Chondrocyte (in vitro differentiated cells): ENCODE measurements at regions not wholly inside any gene's neighbourhood (a gene's known extent, or its start where the extent isn't known, plus 50 kb on each side); places are given as distances from the start of the nearest gene placed in this dataset.

Source experiments
- DNase-seq: peaks from one replicate; pipeline ENCODE4 v3.0.0; 2021; ENCODE audit warnings: mixed read lengths, low spot score
- H3K27ac Mint-ChIP-seq: one replicate; pipeline ENCODE4 v1.8.0; 2021; ENCODE audit warnings: mild to moderate bottlenecking, moderate library complexity, mixed read lengths; ENCODE audit not compliant: unreplicated experiment
- H3K27me3 Mint-ChIP-seq: 2 replicates; pipeline ENCODE4 v1.8.0; 2021; ENCODE audit warnings: low read depth, mixed read lengths
- H3K36me3 Mint-ChIP-seq: 2 replicates; pipeline ENCODE4 v1.8.0; 2021; ENCODE audit warnings: low read depth, mixed read lengths
- H3K4me1 Mint-ChIP-seq: 2 replicates; pipeline ENCODE4 v1.8.0; 2021; ENCODE audit warnings: low read depth, mild to moderate bottlenecking, mixed read lengths
- H3K4me3 Mint-ChIP-seq: one replicate; pipeline ENCODE4 v1.8.0; 2021; ENCODE audit warnings: mild to moderate bottlenecking, moderate library complexity, mixed read lengths; ENCODE audit not compliant: unreplicated experiment
- H3K9me3 Mint-ChIP-seq: 2 replicates; pipeline ENCODE4 v1.8.0; 2021; ENCODE audit warnings: low read depth, mixed read lengths
- CTCF ChIP-seq: fragments of 200-600 bp; sonication (generic); IDR thresholded peaks from 2 replicates; pipeline ENCODE4 v1.5.0; 2021; ENCODE audit warnings: antibody characterized with exemption, mild to moderate bottlenecking, moderate library complexity

- Mint-ChIP-seq H3K36me3 (no peaks in the 10 kb centered on the region), H3K4me1 (no peaks in the 10 kb centered on the region), H3K9me3 (no peaks in the 10 kb centered on the region), H3K27me3 (peaks cover 12% of the 10 kb centered on the region), H3K27ac (no peak overlapping the region), H3K4me3 (no peak overlapping the region)
- DNase-seq = no peak
- TF ChIP-seq CTCF = no peak
Measured at GRCh38 chr22:47811971-47812370, 1049.5 kb downstream of the TBC1D22A start.

- Mint-ChIP-seq H3K27me3 (peaks cover 7% of the 10 kb centered on the region), H3K4me1 (no peaks in the 10 kb centered on the region), H3K27ac (no peak overlapping the region), H3K4me3 (no peak overlapping the region), H3K9me3 (no peaks in the 10 kb centered on the region), H3K36me3 (no peaks in the 10 kb centered on the region)
- DNase-seq = no peak
- TF ChIP-seq CTCF = no peak
Measured at GRCh38 chr22:47810505-47811500, 1048.4 kb downstream of the TBC1D22A start.

- TF ChIP-seq CTCF = no peak
Measured at GRCh38 chr22:47808886-47809620, 1046.6 kb downstream of the TBC1D22A start.

GRCh38 chr22:47808236-47808635 lies 1045.8 kb downstream of the TBC1D22A start:
- H3K4me3 Mint-ChIP-seq = no peak overlapping the region
- no peaks in the 10 kb centered on the region for H3K4me1 Mint-ChIP-seq
- no peak for TF ChIP-seq CTCF
- H3K9me3 Mint-ChIP-seq = peaks cover 5% of the 10 kb centered on the region
- H3K27me3 Mint-ChIP-seq = peaks cover 7% of the 10 kb centered on the region
- no peak overlapping the region for H3K27ac Mint-ChIP-seq
- no peak for DNase-seq
- H3K36me3 Mint-ChIP-seq = no peaks in the 10 kb centered on the region

More at GRCh38 chr22:47808886-47809620, 1046.6 kb downstream of the TBC1D22A start:
- Mint-ChIP-seq H3K4me1 (no peaks in the 10 kb centered on the region), H3K9me3 (peaks cover 5% of the 10 kb centered on the region), H3K27ac (no peak overlapping the region), H3K27me3 (peaks cover 7% of the 10 kb centered on the region), H3K36me3 (no peaks in the 10 kb centered on the region), H3K4me3 (no peak overlapping the region)
- DNase-seq = no peak

- H3K4me3 Mint-ChIP-seq = no peak overlapping the region
- no peaks in the 10 kb centered on the region for H3K36me3 Mint-ChIP-seq
- peaks cover 2% of the 10 kb centered on the region for H3K27me3 Mint-ChIP-seq
- TF ChIP-seq CTCF = no peak
- H3K9me3 Mint-ChIP-seq = peaks cover 5% of the 10 kb centered on the region
- H3K4me1 Mint-ChIP-seq = no peaks in the 10 kb centered on the region
- no peak overlapping the region for H3K27ac Mint-ChIP-seq
- no peak for DNase-seq
Measured at GRCh38 chr22:47807506-47807905, 1045.1 kb downstream of the TBC1D22A start.
